ENCODE measurements at regions not wholly inside any gene's neighbourhood (a gene's known extent, or its start where the extent isn't known, plus 50 kb on each side); places are given as distances from the start of the nearest gene placed in this dataset.

DNA sequence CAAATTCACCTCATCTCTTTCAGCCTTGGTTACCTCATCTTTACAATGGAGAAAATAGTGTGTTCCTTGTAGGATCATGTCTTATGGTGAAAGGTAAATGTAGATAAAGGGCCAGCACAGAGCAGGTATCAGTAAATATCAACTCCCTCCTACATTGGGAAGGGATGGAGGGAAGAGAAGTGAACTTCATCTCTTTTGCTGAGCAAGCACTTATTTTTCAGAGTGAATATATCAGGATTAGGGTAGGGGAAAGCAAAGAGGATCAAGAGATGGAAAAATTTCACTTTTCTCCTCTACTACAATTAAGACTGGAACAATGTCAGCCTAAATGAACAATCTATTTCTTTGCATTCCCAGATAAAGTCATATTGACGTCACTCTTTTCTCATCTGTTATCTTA is 193.8 kb upstream of the JUN start:
- TF ChIP-seq EZH2 (IDR thresholded peaks at IDR 0.05; ENCODE audit: borderline replicate concordance) (no peak), EZH2phosphoT487 (IDR thresholded peaks at IDR 0.05; ENCODE audit: low read depth, severe bottlenecking, unreplicated experiment) (no peak)
- TF ChIP-seq, protein P1, sequence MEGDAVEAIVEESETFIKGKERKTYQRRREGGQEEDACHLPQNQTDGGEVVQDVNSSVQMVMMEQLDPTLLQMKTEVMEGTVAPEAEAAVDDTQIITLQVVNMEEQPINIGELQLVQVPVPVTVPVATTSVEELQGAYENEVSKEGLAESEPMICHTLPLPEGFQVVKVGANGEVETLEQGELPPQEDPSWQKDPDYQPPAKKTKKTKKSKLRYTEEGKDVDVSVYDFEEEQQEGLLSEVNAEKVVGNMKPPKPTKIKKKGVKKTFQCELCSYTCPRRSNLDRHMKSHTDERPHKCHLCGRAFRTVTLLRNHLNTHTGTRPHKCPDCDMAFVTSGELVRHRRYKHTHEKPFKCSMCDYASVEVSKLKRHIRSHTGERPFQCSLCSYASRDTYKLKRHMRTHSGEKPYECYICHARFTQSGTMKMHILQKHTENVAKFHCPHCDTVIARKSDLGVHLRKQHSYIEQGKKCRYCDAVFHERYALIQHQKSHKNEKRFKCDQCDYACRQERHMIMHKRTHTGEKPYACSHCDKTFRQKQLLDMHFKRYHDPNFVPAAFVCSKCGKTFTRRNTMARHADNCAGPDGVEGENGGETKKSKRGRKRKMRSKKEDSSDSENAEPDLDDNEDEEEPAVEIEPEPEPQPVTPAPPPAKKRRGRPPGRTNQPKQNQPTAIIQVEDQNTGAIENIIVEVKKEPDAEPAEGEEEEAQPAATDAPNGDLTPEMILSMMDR (IDR thresholded peaks at IDR 0.05; ENCODE audit: poor library complexity), result no peak

Data from hepatocyte (in vitro differentiated cells).